DND-41 (cell line): ENCODE measurements at regions not wholly inside any gene's neighbourhood (a gene's known extent, or its start where the extent isn't known, plus 50 kb on each side); places are given as distances from the start of the nearest gene placed in this dataset.

Experiments
- EZH2 ChIP-seq: IDR thresholded peaks from 3 replicates; pipeline ENCODE4 v1.6.1; 2012; ENCODE audit warnings: borderline replicate concordance, low read depth, mild to moderate bottlenecking, moderate library complexity, low read length, inconsistent platforms; ENCODE audit not compliant: severe bottlenecking
- TF ChIP-seq, protein P1 (sequence below): IDR thresholded peaks from 2 replicates; pipeline ENCODE4 v1.5.1; 2012; ENCODE audit warnings: borderline replicate concordance, low read length, moderate library complexity, mild to moderate bottlenecking; ENCODE audit not compliant: poor library complexity, severe bottlenecking; ENCODE audit errors: extremely low read depth

DNA sequence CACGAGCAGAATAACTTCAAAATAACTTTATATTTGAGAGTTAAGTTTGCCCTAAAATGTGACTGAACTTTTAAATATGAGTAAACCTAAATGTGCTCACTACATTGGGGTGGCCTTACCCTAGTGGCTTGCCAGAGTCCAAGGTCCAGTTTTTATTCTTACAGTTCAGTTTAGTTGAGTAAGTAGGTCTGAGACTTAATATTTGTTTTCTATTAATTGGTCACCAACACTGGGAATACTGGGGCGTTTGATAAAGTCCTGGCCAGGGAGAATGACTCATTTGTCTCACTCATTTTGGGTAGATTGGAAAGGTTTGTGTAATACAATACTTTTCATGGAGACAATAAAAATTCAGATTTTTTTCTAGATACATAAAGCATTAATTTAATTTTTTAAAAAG, 127.8 kb upstream of the SPATA13 start:
- TF ChIP-seq, protein P1, sequence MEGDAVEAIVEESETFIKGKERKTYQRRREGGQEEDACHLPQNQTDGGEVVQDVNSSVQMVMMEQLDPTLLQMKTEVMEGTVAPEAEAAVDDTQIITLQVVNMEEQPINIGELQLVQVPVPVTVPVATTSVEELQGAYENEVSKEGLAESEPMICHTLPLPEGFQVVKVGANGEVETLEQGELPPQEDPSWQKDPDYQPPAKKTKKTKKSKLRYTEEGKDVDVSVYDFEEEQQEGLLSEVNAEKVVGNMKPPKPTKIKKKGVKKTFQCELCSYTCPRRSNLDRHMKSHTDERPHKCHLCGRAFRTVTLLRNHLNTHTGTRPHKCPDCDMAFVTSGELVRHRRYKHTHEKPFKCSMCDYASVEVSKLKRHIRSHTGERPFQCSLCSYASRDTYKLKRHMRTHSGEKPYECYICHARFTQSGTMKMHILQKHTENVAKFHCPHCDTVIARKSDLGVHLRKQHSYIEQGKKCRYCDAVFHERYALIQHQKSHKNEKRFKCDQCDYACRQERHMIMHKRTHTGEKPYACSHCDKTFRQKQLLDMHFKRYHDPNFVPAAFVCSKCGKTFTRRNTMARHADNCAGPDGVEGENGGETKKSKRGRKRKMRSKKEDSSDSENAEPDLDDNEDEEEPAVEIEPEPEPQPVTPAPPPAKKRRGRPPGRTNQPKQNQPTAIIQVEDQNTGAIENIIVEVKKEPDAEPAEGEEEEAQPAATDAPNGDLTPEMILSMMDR: no peak
- TF ChIP-seq EZH2: no peak
